ENCODE measurements at regions not wholly inside any gene's neighbourhood (a gene's known extent, or its start where the extent isn't known, plus 50 kb on each side); places are given as distances from the start of the nearest gene placed in this dataset.

GRCh38 chr9:32045513-32045912 lies 338.9 kb upstream of the ACO1 start:
- H3K27ac Mint-ChIP-seq (ENCODE audit: unreplicated experiment): no peak overlapping the region
- H3K36me3 ChIP-seq (ENCODE audit: control insufficient read depth, insufficient read depth, low read length): no peaks in the 10 kb centered on the region
- H3K4me3 Mint-ChIP-seq (ENCODE audit: unreplicated experiment): no peak overlapping the region
- ChIA-PET CTCF (no interaction called here), POLR2A (no interaction called here)
- no peaks in the 10 kb centered on the region for H3K9me3 ChIP-seq
- intact Hi-C loops (cut with micrococcal nuclease; ENCODE audit: unreplicated experiment): no loop called here
- no peak for DNase-seq
- BruUV-seq (replicated peaks): no TSS peak
- H3K4me1 Mint-ChIP-seq (ENCODE audit: low read depth, unreplicated experiment): no peaks in the 10 kb centered on the region
- no peak for TF ChIP-seq CTCF (IDR thresholded peaks at IDR 0.05; ENCODE audit: insufficient read depth in 1 of 2, low read depth in 1 of 2, low read length in 1 of 2, severe bottlenecking in 1 of 2, unreplicated experiment in 1 of 2)
- no peaks in the 10 kb centered on the region for H3K27me3 ChIP-seq (replicated peaks; ENCODE audit: control insufficient read depth, insufficient read depth, low read length)
- no peaks in the 10 kb centered on the region for H3K9me3 Mint-ChIP-seq (ENCODE audit: unreplicated experiment)
- H3K4me1 ChIP-seq: no peaks in the 10 kb centered on the region
- no peaks in the 10 kb centered on the region for H3K36me3 Mint-ChIP-seq (ENCODE audit: insufficient read depth, unreplicated experiment)
- H3K4me3 ChIP-seq (ENCODE audit: low read depth, low read length): no peak overlapping the region
- no peaks in the 10 kb centered on the region for H3K27me3 Mint-ChIP-seq (ENCODE audit: insufficient read depth, unreplicated experiment)

- no peaks in the 10 kb centered on the region for H3K36me3 ChIP-seq (ENCODE audit: control insufficient read depth, insufficient read depth, low read length)
- H3K4me1 Mint-ChIP-seq (ENCODE audit: low read depth, unreplicated experiment): no peaks in the 10 kb centered on the region
- CTCF ChIA-PET: no interaction called here
- no peak overlapping the region for H3K4me3 Mint-ChIP-seq (ENCODE audit: unreplicated experiment)
- DNase-seq: no peak
- no peaks in the 10 kb centered on the region for H3K9me3 ChIP-seq
- BruUV-seq (replicated peaks): no TSS peak
- intact Hi-C loops (cut with micrococcal nuclease; ENCODE audit: unreplicated experiment): no loop called here
- H3K4me3 ChIP-seq (ENCODE audit: low read depth, low read length): no peak overlapping the region
- H3K4me1 ChIP-seq: no peaks in the 10 kb centered on the region
- H3K27me3 Mint-ChIP-seq (ENCODE audit: insufficient read depth, unreplicated experiment): peaks cover 6% of the 10 kb centered on the region
- no peaks in the 10 kb centered on the region for H3K36me3 Mint-ChIP-seq (ENCODE audit: insufficient read depth, unreplicated experiment)
- no peaks in the 10 kb centered on the region for H3K9me3 Mint-ChIP-seq (ENCODE audit: unreplicated experiment)
- POLR2A ChIA-PET: no interaction called here
- no peak for TF ChIP-seq CTCF (IDR thresholded peaks at IDR 0.05; ENCODE audit: insufficient read depth in 1 of 2, low read depth in 1 of 2, low read length in 1 of 2, severe bottlenecking in 1 of 2, unreplicated experiment in 1 of 2)
- H3K27ac Mint-ChIP-seq (ENCODE audit: unreplicated experiment): no peak overlapping the region
- no peaks in the 10 kb centered on the region for H3K27me3 ChIP-seq (replicated peaks; ENCODE audit: control insufficient read depth, insufficient read depth, low read length)
Observed at GRCh38 chr9:32067261-32067660, 317.2 kb upstream of the ACO1 start.

GRCh38 chr9:32069169-32069813 lies 315.2 kb upstream of the ACO1 start:
- ChIA-PET CTCF (no interaction called here), POLR2A (no interaction called here)
- no peaks in the 10 kb centered on the region for H3K27me3 ChIP-seq (replicated peaks; ENCODE audit: control insufficient read depth, insufficient read depth, low read length)
- TF ChIP-seq CTCF (IDR thresholded peaks at IDR 0.05; ENCODE audit: insufficient read depth in 1 of 2, low read depth in 1 of 2, low read length in 1 of 2, severe bottlenecking in 1 of 2, unreplicated experiment in 1 of 2): peak; percentile 10 to 43
- H3K9me3 ChIP-seq: no peaks in the 10 kb centered on the region
- Mint-ChIP-seq H3K9me3 (ENCODE audit: unreplicated experiment) (no peaks in the 10 kb centered on the region), H3K4me1 (ENCODE audit: low read depth, unreplicated experiment) (no peaks in the 10 kb centered on the region), H3K4me3 (ENCODE audit: unreplicated experiment) (no peak overlapping the region), H3K27ac (ENCODE audit: unreplicated experiment) (no peak overlapping the region), H3K27me3 (ENCODE audit: insufficient read depth, unreplicated experiment) (peaks cover 9% of the 10 kb centered on the region), H3K36me3 (ENCODE audit: insufficient read depth, unreplicated experiment) (no peaks in the 10 kb centered on the region)
- H3K4me3 ChIP-seq (ENCODE audit: low read depth, low read length): no peak overlapping the region
- no TSS peak for BruUV-seq (replicated peaks)
- intact Hi-C loops (cut with micrococcal nuclease; ENCODE audit: unreplicated experiment): no loop called here
- no peaks in the 10 kb centered on the region for H3K4me1 ChIP-seq
- peak in 1 of 2 experiments; percentile 14 for DNase-seq
- no peaks in the 10 kb centered on the region for H3K36me3 ChIP-seq (ENCODE audit: control insufficient read depth, insufficient read depth, low read length)
